DMS153 (cell line): ENCODE measurements at regions not wholly inside any gene's neighbourhood (a gene's known extent, or its start where the extent isn't known, plus 50 kb on each side); places are given as distances from the start of the nearest gene placed in this dataset.

Experiments used
- DNase-seq: peaks from one replicate; lab custom pipeline; 2025; lab: John Stamatoyannopoulos, UW

DNA sequence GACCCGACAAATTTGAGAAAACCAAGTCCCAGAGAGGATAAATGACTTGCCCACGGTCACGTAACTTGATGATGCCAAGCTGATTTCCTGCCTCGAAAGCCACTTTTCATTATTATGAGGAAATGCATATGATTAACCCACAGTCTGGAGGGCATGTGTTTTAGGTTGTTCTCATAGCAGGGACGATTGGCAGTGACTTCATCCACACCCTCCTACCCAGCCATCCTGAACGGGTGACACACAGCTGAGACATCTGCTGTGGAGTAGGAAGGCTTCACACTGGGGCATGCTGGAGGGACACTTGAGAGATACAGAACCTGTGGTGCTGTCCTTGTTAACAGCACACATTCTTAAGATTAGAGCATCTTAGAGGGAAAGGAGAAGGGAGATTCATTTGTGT, 65.4 kb upstream of the WDFY2 start:
- DNase-seq, result no peak

DNA sequence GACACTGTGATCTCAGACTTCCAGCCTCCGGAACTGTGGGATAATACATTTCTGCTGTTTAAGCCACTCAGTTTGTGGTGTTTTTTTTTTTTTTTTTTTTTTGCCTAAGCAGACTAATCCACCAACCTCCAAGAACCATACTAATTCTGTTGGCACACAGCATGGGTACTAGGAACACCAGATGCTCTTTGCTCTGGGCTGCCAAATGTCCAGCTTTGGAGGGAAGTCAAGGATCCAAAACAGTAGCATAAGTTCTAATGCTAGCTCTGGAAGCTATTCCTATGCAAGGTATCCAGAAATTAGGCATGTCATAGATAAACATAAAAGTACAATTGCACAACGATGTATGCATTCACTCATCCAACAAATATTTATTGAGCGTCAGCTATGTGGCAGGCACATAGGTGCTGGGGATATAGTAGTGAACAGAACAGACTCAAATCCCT, 64.5 kb upstream of the WDFY2 start:
- DNase-seq, result no peak

DNA sequence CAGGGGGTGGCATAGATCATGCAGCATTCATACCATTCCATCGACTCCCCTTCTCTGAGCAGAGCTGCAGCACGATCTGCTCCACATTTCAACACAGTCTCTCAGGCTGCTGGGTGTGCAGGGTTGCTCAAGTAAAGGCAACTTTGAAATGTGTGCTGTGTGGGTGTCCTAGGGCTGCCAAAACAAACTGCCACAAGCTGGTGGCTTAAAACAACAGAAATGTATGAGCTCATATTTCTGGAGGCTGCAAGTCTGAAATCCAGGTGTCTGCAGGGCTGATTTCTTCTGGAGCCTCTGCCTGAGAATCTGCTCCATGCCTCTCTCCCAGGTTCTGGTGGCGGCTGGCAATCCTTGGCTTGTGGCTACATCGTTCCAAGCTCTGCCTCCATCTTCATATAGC, 63.7 kb upstream of the WDFY2 start:
- DNase-seq, result no peak

DNA sequence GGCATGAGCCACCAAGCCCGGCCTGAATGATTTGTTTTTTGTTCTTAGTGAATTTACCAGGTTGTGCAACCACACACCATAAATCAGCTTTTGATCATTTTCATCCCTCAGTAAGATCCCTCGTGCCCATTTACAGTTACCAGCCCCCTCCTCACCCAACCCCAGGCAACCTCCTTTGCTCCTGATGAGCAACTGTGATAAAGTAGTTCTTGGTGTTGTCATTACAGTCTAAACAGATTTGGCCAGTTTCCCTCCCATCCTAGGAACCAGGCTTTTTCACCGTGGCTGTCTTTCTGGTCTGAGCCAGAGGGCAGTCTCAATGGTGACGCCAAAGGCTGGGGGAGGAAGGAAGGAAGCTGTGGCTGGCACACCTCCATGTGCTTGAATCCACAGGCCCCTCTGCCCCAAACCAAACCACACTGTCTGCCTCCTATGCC, 61.2 kb upstream of the WDFY2 start:
- DNase-seq, result no peak

DNA sequence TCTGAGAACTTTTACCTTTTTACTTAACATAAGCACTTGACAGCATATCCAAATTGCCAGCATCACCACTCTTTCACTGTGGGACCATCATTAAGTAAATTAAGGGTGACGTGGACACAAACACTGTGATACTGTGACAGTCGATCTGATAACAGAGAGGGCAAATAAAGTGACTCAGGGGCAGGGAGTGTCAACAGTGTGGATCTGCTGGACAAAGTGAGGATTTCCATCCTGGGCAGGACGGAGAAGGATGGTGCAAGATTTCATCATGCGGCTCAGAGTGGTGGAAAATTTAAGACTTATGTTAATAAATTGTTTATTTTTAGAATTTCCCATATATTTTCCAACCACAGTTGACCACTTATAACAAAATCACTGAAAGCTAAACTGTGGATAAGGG, 60.0 kb upstream of the WDFY2 start:
- peak; percentile 46 for DNase-seq

DNA sequence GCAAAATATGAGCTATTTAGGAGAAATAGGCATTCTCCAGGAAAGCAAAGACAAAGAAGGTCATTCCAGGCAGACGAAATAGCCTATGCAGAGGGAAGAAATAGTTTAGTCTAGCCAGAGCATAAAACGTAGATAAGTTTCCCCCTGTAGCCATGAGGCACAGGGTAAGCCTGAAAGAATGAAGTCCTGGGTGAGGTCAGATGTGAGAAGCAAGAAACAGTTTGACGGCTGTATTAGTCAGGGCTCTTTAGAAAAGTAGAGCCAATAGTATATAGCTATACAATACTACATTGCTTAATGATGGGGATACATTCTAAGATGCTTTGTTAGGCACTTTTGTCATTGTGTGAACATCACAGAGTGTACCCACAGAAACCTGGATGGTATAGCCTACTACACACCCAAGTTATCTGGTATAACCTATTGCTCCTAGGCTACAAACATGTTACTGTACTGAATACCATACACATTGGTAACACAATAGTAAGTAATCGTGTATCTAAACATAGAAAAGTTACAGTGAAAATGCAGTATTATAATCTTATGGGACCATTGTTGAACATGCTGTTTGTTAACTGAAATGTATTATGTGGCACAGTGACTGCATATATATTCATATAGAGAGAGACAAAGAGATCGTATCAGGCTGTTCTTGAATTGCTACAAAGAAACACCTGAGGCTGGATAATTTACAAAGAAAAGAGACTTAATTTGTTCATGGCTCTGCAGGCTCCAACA, 59.3 kb upstream of the WDFY2 start:
- DNase-seq, result no peak

DNA sequence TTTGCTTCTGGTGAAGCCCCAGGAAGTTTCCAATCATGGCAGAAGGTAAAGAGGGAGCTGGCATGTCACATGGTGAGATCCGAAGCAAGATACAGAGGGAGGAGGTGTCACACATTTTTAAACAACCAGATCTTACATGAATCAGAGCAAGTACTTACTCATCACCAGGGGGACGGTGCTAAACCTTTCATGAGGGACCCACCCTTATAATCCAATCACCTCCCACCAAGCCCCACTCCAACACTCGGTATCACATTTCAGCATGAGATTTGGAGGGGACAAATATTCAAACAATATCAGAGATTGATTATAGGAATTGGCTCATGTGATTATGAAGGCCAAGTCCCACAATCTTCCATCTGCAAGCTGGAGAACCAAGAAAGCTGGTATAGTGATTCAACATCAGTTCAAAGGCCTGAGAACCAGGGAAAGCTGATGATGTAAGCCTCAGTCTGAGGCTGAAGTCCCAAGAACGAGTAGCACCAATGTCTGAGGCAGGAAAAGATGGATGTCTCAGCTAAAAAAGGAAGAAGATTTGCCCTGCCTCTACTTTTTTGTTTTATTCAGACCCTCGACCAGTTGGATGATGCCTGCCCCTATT, 58.6 kb upstream of the WDFY2 start:
- no peak for DNase-seq

DNA sequence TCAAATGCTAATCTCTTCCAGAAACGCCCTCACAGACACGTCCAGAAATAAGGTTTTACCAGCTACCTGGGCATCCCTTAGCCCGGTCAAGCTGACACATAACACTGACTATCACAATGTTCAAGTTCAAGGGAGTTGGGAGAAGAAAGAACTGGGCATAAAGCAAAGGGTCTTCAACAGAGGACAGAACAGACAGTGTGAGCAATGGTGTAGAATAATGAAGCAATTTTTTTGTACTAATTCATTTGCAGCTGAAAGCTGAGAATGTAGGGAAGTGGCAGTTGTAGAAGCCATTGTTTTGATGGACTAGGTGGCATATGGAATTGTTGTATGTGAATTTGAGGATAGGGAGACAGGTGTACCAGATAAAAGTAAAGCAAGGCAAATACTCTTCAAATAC, 58.1 kb upstream of the WDFY2 start:
- DNase-seq, result no peak

DNA sequence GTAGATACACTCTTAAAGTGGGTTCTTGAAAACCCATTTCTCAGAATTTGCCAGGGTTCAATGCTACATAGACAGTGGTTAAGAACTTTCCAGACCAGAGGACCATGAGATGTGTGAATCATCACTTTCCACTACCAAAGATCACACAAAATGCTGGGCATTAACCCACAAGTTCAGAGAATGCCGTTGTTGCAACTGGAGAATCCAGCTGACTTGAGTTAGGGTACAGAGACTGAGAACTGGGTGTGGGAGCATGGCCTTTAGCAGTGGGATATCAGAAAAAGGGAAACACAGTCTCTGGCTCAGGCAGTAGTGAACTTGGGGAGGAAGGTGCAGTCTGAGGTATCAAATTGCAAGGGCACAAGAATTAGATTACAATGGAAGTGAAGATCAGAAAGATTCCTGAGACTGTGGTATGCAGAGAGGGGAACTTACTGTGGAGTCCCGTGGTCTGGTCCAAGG, 51.5 kb upstream of the WDFY2 start:
- no peak for DNase-seq

DNA sequence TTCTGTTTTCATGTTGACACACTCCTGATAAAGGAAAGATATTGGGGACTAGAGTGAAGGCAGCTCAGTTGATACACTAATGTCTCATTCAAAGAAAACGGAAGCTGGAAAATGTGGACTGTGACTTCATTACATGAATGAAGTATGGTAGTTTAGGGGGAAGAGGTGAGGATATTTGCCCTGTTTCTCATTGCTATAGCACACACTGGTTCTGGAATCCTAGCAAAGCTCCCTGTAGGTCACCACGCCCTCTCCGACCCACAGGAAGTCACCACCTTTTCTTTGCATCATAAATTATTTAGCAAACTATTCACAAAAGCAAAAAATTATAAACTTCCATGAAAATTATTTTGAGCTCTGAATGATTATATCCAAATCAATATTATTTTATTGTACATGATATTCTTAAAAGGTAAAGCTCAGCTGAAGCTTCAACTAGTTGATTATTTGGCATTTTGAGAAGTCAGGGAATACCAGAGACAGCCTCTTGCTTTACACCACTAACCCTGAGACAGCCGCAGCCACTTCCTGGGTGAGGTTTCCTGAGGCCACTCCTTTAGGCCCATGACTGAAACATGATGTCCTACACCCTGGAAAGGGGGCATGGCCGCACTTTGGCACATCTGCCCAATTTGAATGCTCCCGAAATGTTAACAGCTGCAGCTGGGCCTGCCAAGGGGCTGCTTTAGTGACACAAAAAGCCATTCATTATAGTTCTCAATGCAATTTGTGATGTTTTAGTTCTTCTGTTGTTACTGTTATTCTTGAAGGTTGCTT, 50.0 kb upstream of the WDFY2 start:
- no peak for DNase-seq
